ENCODE measurements at regions not wholly inside any gene's neighbourhood (a gene's known extent, or its start where the extent isn't known, plus 50 kb on each side); places are given as distances from the start of the nearest gene placed in this dataset.
"Not testable (repeated sequence)": the region's sequence is repeated elsewhere in the genome, so short reads cannot be mapped to it uniquely, and the experiment has no call there.

- no peak for DNase-seq
- CTCF ChIA-PET: no interaction called here
- H3K4me1 Mint-ChIP-seq (ENCODE audit: low read depth, unreplicated experiment): peaks cover 3% of the 10 kb centered on the region
- intact Hi-C loops (cut with micrococcal nuclease; ENCODE audit: unreplicated experiment): no loop called here
- no peak overlapping the region for H3K27ac Mint-ChIP-seq (ENCODE audit: unreplicated experiment)
- H3K9me3 Mint-ChIP-seq (ENCODE audit: low read depth, unreplicated experiment): peaks cover 4% of the 10 kb centered on the region
- no peak overlapping the region for H3K4me3 Mint-ChIP-seq (ENCODE audit: low read depth, unreplicated experiment)
- no peaks in the 10 kb centered on the region for H3K36me3 Mint-ChIP-seq (ENCODE audit: insufficient read depth, unreplicated experiment)
- TF ChIP-seq CTCF (IDR thresholded peaks at IDR 0.05; ENCODE audit: unreplicated experiment): no peak
- BruUV-seq (replicated peaks): no TSS peak
- H3K27me3 Mint-ChIP-seq (ENCODE audit: unreplicated experiment): no peaks in the 10 kb centered on the region
Observed at GRCh38 chr3:14000556-14000955, 120.7 kb upstream of the WNT7A start.

GRCh38 chr3:13998831-13999230 lies 119.0 kb upstream of the WNT7A start:
- H3K4me1 Mint-ChIP-seq (ENCODE audit: low read depth, unreplicated experiment): no peaks in the 10 kb centered on the region
- DNase-seq: no peak
- no TSS peak for BruUV-seq (replicated peaks)
- no peaks in the 10 kb centered on the region for H3K27me3 Mint-ChIP-seq (ENCODE audit: unreplicated experiment)
- intact Hi-C loops (cut with micrococcal nuclease; ENCODE audit: unreplicated experiment): no loop called here
- peaks cover 6% of the 10 kb centered on the region for H3K9me3 Mint-ChIP-seq (ENCODE audit: low read depth, unreplicated experiment)
- CTCF ChIA-PET: no interaction called here
- H3K27ac Mint-ChIP-seq (ENCODE audit: unreplicated experiment): no peak overlapping the region
- no peak for TF ChIP-seq CTCF (IDR thresholded peaks at IDR 0.05; ENCODE audit: unreplicated experiment)
- H3K4me3 Mint-ChIP-seq (ENCODE audit: low read depth, unreplicated experiment): no peak overlapping the region
- H3K36me3 Mint-ChIP-seq (ENCODE audit: insufficient read depth, unreplicated experiment): no peaks in the 10 kb centered on the region

GRCh38 chr3:13995216-13995615 lies 115.3 kb upstream of the WNT7A start:
- not testable (repeated sequence) for H3K27ac Mint-ChIP-seq (ENCODE audit: unreplicated experiment); BruUV-seq (replicated peaks); H3K9me3 Mint-ChIP-seq (ENCODE audit: low read depth, unreplicated experiment)

GRCh38 chr3:13988925-13989324 lies 109.1 kb upstream of the WNT7A start:
- H3K27ac Mint-ChIP-seq (ENCODE audit: unreplicated experiment); DNase-seq; H3K27me3 Mint-ChIP-seq (ENCODE audit: unreplicated experiment); H3K9me3 Mint-ChIP-seq (ENCODE audit: low read depth, unreplicated experiment); H3K4me3 Mint-ChIP-seq (ENCODE audit: low read depth, unreplicated experiment); intact Hi-C loops (cut with micrococcal nuclease; ENCODE audit: unreplicated experiment); H3K4me1 Mint-ChIP-seq (ENCODE audit: low read depth, unreplicated experiment); CTCF ChIA-PET; BruUV-seq (replicated peaks); H3K36me3 Mint-ChIP-seq (ENCODE audit: insufficient read depth, unreplicated experiment): not testable (repeated sequence)

More at GRCh38 chr3:13995216-13995615, 115.3 kb upstream of the WNT7A start:
- H3K4me3 Mint-ChIP-seq (ENCODE audit: low read depth, unreplicated experiment); intact Hi-C loops (cut with micrococcal nuclease; ENCODE audit: unreplicated experiment); DNase-seq; CTCF ChIA-PET; H3K27me3 Mint-ChIP-seq (ENCODE audit: unreplicated experiment); H3K4me1 Mint-ChIP-seq (ENCODE audit: low read depth, unreplicated experiment); H3K36me3 Mint-ChIP-seq (ENCODE audit: insufficient read depth, unreplicated experiment): not testable (repeated sequence)

- no TSS peak for BruUV-seq (replicated peaks)
Observed at GRCh38 chr3:13976469-13976868, 96.6 kb upstream of the WNT7A start.

More at GRCh38 chr3:13976469-13976868, 96.6 kb upstream of the WNT7A start:
- H3K36me3 Mint-ChIP-seq (ENCODE audit: insufficient read depth, unreplicated experiment): no peaks in the 10 kb centered on the region
- DNase-seq: no peak
- H3K27me3 Mint-ChIP-seq (ENCODE audit: unreplicated experiment): no peaks in the 10 kb centered on the region
- H3K27ac Mint-ChIP-seq (ENCODE audit: unreplicated experiment): no peak overlapping the region
- peaks cover 11% of the 10 kb centered on the region for H3K9me3 Mint-ChIP-seq (ENCODE audit: low read depth, unreplicated experiment)
- CTCF ChIA-PET: no interaction called here
- no peak for TF ChIP-seq CTCF (IDR thresholded peaks at IDR 0.05; ENCODE audit: unreplicated experiment)
- H3K4me1 Mint-ChIP-seq (ENCODE audit: low read depth, unreplicated experiment): no peaks in the 10 kb centered on the region
- H3K4me3 Mint-ChIP-seq (ENCODE audit: low read depth, unreplicated experiment): no peak overlapping the region
- intact Hi-C loops (cut with micrococcal nuclease; ENCODE audit: unreplicated experiment): no loop called here
